CD4-positive, alpha-beta T cell treated with Interleukin-12 subunit alpha and Interleukin-12 subunit beta, for 1 hour (primary cell): ENCODE measurements at regions not wholly inside any gene's neighbourhood (a gene's known extent, or its start where the extent isn't known, plus 50 kb on each side); places are given as distances from the start of the nearest gene placed in this dataset.

Experiments
- DNase-seq: peaks from one replicate; pipeline ENCODE4 v3.0.0-alpha.2; 2020

DNA sequence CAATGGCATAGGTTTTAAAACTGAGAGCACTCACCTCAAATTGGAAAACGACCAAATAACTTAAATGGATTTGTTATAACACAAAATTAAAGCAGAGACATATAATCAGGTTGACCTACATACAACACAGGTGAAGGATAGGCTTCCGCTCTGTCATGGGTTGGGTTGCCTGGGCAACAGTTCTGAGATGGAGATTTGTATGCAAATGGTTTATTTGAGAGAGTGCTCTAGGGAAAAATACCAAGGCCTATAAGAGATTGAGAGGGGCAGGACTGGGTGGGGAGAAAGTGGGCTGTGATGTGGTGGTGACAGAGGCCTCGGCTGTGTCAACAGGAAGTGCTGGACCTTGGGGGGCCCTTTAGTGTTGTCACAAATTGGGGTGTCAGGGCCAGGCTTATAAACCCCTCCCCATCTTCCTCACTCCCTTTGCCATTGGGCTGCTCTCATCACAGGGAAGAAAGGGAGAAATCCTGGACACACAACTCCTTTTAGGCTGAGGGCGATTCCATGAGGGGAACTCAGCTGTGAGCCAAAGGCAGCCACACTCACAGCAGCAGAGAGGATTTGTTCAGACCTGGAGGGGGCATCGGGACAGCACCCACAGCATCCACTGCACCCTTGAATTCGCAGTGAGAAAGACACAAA lies 105.4 kb upstream of the LYZL1 start:
- DNase-seq, result no peak

GRCh38 chr10:29184205-29185000 lies 104.5 kb upstream of the LYZL1 start:
- no peak for DNase-seq

GRCh38 chr10:29185050-29185449 lies 103.8 kb upstream of the LYZL1 start:
- no peak for DNase-seq

GRCh38 chr10:29186221-29186620 lies 102.6 kb upstream of the LYZL1 start:
- no peak for DNase-seq

DNA sequence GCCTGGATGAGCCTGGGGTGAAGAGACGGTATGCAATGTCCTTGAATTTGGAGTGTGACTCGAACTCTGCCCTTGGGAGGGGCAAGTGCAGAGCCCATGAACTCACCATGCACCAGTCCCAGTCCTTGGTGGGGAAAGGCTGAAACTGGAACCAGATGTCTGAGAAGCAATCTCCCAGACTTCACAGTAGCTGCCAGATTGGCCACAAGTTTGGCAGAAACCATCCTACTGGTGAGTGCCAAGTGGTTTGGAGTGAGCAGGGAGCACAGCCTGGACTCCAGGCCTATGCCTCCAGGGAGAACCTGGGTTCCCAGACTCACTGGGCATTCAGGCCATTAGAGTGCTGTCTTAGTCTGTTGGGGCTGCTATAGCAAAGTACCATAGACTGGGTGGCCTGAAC lies 99.6 kb upstream of the LYZL1 start:
- no peak for DNase-seq

GRCh38 chr10:29191674-29192073 lies 97.2 kb upstream of the LYZL1 start:
- DNase-seq, result no peak

GRCh38 chr10:29199339-29199738 lies 89.5 kb upstream of the LYZL1 start:
- no peak for DNase-seq

GRCh38 chr10:29199941-29200679 lies 88.8 kb upstream of the LYZL1 start:
- no peak for DNase-seq

GRCh38 chr10:29202386-29202940 lies 86.4 kb upstream of the LYZL1 start:
- no peak for DNase-seq

- DNase-seq, result no peak
Measured at GRCh38 chr10:29203432-29203831, 85.4 kb upstream of the LYZL1 start.

- no peak for DNase-seq
Measured at GRCh38 chr10:29204070-29204800, 84.6 kb upstream of the LYZL1 start.

GRCh38 chr10:29205787-29206186 lies 83.1 kb upstream of the LYZL1 start:
- no peak for DNase-seq

- DNase-seq, result no peak
Measured at GRCh38 chr10:29208845-29209244, 80.0 kb upstream of the LYZL1 start.

DNA sequence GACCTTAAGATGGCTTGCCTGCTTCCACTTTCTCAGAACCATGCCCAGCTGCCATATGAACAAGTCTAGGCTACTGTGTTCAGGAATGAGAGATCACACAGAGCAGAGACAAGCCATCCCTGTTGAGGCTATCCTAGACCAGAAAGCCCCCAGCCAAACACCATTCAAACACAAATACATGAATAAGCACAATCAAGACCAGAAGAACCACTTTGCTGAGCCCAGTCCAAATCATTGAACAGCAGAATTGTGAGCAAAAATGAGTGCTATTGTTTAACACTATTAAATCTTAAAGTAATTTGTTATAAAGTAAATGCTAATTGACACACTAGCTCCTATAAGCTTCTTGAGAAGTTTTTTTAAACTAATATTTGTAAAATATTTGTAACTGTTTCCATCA lies 79.0 kb upstream of the LYZL1 start:
- DNase-seq, result no peak

GRCh38 chr10:29210266-29210868 lies 78.5 kb upstream of the LYZL1 start:
- DNase-seq, result no peak

GRCh38 chr10:29212597-29212996 lies 76.3 kb upstream of the LYZL1 start:
- DNase-seq, result no peak

GRCh38 chr10:29214551-29214950 lies 74.3 kb upstream of the LYZL1 start:
- DNase-seq, result no peak

GRCh38 chr10:29217292-29217738 lies 71.6 kb upstream of the LYZL1 start:
- no peak for DNase-seq

- DNase-seq, result no peak
Measured at GRCh38 chr10:29223326-29223725, 65.5 kb upstream of the LYZL1 start.

DNA sequence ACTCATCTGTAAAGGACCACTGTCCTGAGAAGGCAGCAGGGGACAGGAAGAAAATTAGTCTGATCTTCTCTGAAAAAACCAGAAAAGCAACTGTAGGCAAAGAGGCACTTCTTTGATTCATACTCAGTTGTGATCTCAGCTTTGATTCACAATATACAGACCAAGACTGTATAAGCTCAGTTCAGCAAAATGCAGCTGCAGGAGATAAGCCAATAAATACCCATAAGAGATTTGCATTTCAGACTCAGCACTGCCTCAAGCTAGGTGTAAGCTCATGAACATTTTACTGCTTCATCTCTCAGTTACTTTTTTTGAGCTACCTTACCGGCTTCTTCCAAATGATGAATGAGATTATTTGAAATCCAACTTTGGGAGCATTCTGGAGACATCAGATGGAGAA lies 64.2 kb upstream of the LYZL1 start:
- DNase-seq, result no peak

GRCh38 chr10:29227201-29227600 lies 61.7 kb upstream of the LYZL1 start:
- no peak for DNase-seq

- no peak for DNase-seq
Measured at GRCh38 chr10:29228562-29228961, 60.3 kb upstream of the LYZL1 start.
